ENCODE measurements at regions not wholly inside any gene's neighbourhood (a gene's known extent, or its start where the extent isn't known, plus 50 kb on each side); places are given as distances from the start of the nearest gene placed in this dataset.

GRCh38 chr16:59596693-59597092 lies 862.6 kb upstream of the GOT2 start:
- no peak overlapping the region for H3K9ac ChIP-seq (ENCODE audit: low read length)
- H3K79me2 ChIP-seq (replicated peaks; ENCODE audit: insufficient read depth, low read length) = no peaks in the 10 kb centered on the region
- H3K4me3 ChIP-seq (ENCODE audit: low read length) = no peak overlapping the region
- H3K27me3 ChIP-seq (ENCODE audit: insufficient read depth, low read depth, low read length) = no peaks in the 10 kb centered on the region
- no peaks in the 10 kb centered on the region for H4K20me1 ChIP-seq (ENCODE audit: insufficient read depth)
- H2AFZ ChIP-seq (ENCODE audit: low read depth, low read length) = no peak overlapping the region
- H3K9me3 ChIP-seq (ENCODE audit: low read length) = no peaks in the 10 kb centered on the region
- H3K36me3 ChIP-seq (ENCODE audit: insufficient read depth, low read length) = no peaks in the 10 kb centered on the region
- no peak overlapping the region for H3K4me2 ChIP-seq (ENCODE audit: low read length)
- no peak for TF ChIP-seq REST (IDR thresholded peaks at IDR 0.05; ENCODE audit: borderline replicate concordance)
- no peak for TF ChIP-seq MXI1 (conservative IDR thresholded peaks at IDR 0.05; ENCODE audit: poor library complexity, severe bottlenecking)
- no peak for TF ChIP-seq POLR2AphosphoS5 (IDR thresholded peaks at IDR 0.05)
- no peak for TF ChIP-seq SMC3 (conservative IDR thresholded peaks at IDR 0.05; ENCODE audit: poor library complexity)
- TF ChIP-seq RAD21 (conservative IDR thresholded peaks at IDR 0.05) = no peak
- no peak for TF ChIP-seq EZH2 (IDR thresholded peaks at IDR 0.05; ENCODE audit: borderline replicate concordance, insufficient read depth, low read length, poor library complexity, severe bottlenecking)
- no peak for TF ChIP-seq CTCF (IDR thresholded peaks at IDR 0.05; ENCODE audit: poor library complexity, severe bottlenecking)
- no peak for TF ChIP-seq EP300 (conservative IDR thresholded peaks at IDR 0.05; ENCODE audit: poor library complexity, severe bottlenecking)
- H3K27ac ChIP-seq (ENCODE audit: low read length) = no peak overlapping the region
- no peaks in the 10 kb centered on the region for H3F3A ChIP-seq (ENCODE audit: insufficient read depth, low read length, poor library complexity, severe bottlenecking)
- no peaks in the 10 kb centered on the region for H3K9me2 ChIP-seq (ENCODE audit: insufficient read depth, low read length)

GRCh38 chr16:59593194-59593661 lies 859.1 kb upstream of the GOT2 start:
- Histone ChIP-seq H3K9me2 (ENCODE audit: insufficient read depth, low read length) (no peaks in the 10 kb centered on the region), H3F3A (ENCODE audit: insufficient read depth, low read length, poor library complexity, severe bottlenecking) (no peaks in the 10 kb centered on the region), H3K9me3 (ENCODE audit: low read length) (no peaks in the 10 kb centered on the region), H2AFZ (ENCODE audit: low read depth, low read length) (no peak overlapping the region), H3K27ac (ENCODE audit: low read length) (no peak overlapping the region), H3K79me2 (replicated peaks; ENCODE audit: insufficient read depth, low read length) (no peaks in the 10 kb centered on the region), H3K4me3 (ENCODE audit: low read length) (no peak overlapping the region), H3K9ac (ENCODE audit: low read length) (no peak overlapping the region), H4K20me1 (ENCODE audit: insufficient read depth) (no peaks in the 10 kb centered on the region), H3K27me3 (ENCODE audit: insufficient read depth, low read depth, low read length) (no peaks in the 10 kb centered on the region), H3K4me2 (ENCODE audit: low read length) (no peak overlapping the region), H3K36me3 (ENCODE audit: insufficient read depth, low read length) (no peaks in the 10 kb centered on the region)
- TF ChIP-seq POLR2AphosphoS5 (IDR thresholded peaks at IDR 0.05) = no peak
- TF ChIP-seq REST (IDR thresholded peaks at IDR 0.05; ENCODE audit: borderline replicate concordance) = no peak
- TF ChIP-seq SMC3 (conservative IDR thresholded peaks at IDR 0.05; ENCODE audit: poor library complexity) = no peak
- TF ChIP-seq EZH2 (IDR thresholded peaks at IDR 0.05; ENCODE audit: borderline replicate concordance, insufficient read depth, low read length, poor library complexity, severe bottlenecking) = no peak
- TF ChIP-seq MXI1 (conservative IDR thresholded peaks at IDR 0.05; ENCODE audit: poor library complexity, severe bottlenecking) = peak; percentile 31
- TF ChIP-seq RAD21 (conservative IDR thresholded peaks at IDR 0.05) = peak; percentile 8

Measured in neural cell (in vitro differentiated cells).